HG03342 (cell line): ENCODE measurements at regions not wholly inside any gene's neighbourhood (a gene's known extent, or its start where the extent isn't known, plus 50 kb on each side); places are given as distances from the start of the nearest gene placed in this dataset.
"Not testable (repeated sequence)": the region's sequence is repeated elsewhere in the genome, so short reads cannot be mapped to it uniquely, and the experiment has no call there.

Experiments used
- ATAC-seq: cut with Tn5 transposase; IDR thresholded peaks from one replicate; pipeline ENCODE4 v1.9.1; 2021; ENCODE audit warnings: mild to moderate bottlenecking, moderate library complexity; ENCODE audit not compliant: unreplicated experiment

DNA sequence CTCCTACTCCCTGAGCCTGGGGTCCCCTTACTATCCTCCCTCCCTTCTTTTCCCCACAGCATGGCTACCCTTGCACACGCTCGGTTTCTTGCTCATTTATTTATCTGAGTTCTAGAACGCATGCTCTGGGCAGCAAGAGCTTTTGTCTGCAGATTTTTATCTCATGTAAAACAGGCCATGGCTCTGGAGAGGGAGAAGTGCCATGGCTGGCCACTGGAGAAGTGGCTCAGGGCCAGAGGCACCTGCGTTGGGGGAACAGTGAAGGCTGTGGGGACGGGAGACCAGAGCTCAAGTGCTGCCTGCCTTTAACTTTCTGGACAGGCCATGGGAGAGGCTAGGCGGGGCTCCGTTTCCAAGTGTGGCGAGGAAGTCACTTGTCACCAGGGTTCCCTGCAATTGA lies 177.7 kb upstream of the SULF2 start:
- no peak for ATAC-seq

DNA sequence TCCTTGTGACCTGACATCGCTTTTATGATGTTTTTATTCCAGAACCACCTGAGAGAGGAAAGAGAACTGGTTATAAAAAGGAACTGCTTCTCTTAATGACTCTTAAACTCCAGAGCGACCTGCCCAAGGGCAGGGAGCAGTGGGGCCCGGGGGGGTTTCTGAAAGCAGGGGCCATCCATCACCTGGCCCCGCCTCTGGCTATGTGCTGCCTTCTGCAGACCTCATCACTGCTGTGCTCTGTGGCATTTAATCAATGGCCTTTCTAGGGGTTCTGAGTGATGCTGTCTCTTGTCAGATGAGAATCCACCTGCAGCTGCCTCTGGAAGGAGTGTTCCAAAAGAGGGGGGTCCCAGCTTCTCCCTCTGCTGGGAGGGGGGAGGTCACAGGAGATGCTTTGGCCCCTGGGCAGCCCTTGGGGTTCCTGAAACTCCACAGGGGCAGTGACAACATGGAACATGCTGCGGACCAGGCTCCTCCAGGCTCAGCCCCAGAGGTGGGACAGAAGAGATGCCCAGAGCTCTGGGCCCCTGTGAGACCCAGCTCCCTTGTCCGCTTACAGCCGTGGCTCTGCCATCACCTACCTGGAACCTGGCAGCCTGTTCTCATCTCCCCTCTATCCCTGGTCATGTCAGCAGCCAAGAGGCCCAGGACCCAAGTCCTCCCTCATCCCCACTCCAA lies 177.1 kb upstream of the SULF2 start:
- ATAC-seq = no peak

DNA sequence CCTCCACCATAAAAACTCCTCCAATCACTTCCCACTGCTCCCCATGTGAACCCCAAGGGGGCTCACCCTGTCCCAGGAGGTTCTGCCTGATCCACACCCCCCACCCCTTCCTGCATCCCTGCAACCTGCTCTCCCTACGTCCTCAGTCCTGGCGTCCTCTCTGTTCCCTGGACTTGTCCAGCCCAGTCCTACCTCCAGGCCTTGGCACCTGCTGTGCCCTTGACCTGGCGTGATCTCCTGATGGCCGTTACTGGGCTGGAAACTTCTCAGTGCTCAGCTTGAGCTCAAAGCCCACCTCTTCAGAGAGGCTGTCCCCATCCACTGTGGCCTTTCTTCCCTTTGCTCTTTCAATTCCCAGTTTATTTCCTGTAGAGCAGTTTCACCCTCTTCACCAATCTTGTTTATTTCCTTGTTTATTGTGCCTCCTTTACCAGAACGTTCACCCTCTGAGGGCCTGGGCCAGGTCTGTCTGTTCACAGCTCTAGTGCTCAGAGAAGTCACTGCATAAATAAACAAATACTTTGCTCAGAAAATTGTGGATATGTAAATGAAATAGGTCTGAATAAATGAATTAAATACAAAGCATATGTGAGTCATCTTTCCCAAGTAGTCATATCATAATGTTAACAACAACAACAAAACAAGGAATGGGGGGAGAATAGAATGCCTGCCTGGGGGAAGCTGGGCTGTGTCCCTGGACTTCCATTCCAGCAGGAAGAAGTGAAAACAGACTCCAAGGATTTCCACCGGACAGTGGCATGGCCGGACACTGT lies 175.7 kb upstream of the SULF2 start:
- no peak for ATAC-seq

DNA sequence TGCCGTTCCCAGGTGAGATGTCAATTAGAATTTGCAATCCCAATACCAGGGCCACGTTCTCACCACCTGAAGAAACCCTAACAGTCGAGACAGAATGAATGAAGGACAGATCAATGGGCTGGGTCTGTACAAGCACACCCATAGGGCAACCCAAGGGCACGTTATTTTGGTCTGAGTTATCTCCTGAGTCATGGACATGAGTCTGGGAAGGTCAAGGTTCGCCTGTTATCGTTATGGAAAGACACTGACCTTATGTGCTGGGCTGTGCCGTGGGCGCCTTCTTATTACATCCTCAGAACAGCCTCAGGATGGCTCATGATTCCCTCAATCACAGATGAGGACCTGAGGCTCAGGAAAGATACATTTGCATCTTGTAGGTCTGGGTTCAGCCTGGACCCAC lies 175.0 kb upstream of the SULF2 start:
- ATAC-seq = no peak

- ATAC-seq = not testable (repeated sequence)
Observed at GRCh38 chr20:47957989-47958801, 172.9 kb upstream of the SULF2 start.

- ATAC-seq = no peak
Observed at GRCh38 chr20:47957135-47957534, 171.9 kb upstream of the SULF2 start.

GRCh38 chr20:47956268-47956995 lies 171.2 kb upstream of the SULF2 start:
- ATAC-seq = no peak

DNA sequence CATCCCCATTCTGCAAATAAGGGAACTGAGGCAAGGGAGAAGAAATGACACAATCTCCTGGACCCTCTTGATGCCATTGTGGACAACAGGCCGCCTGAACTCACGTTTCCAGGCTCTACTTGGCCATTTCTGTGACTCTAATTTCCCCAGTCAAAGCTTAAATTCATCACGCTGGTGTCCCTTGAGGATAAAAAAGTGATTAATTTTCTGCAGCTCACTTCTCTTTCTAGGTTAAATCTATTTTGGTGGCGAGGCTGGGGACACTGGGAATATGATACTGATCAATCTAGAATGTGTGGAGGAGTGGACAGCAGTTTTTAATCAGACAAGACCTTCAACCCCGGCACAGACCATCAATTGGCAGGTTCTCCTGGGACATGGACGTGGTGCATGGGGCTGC lies 168.2 kb upstream of the SULF2 start:
- no peak for ATAC-seq

DNA sequence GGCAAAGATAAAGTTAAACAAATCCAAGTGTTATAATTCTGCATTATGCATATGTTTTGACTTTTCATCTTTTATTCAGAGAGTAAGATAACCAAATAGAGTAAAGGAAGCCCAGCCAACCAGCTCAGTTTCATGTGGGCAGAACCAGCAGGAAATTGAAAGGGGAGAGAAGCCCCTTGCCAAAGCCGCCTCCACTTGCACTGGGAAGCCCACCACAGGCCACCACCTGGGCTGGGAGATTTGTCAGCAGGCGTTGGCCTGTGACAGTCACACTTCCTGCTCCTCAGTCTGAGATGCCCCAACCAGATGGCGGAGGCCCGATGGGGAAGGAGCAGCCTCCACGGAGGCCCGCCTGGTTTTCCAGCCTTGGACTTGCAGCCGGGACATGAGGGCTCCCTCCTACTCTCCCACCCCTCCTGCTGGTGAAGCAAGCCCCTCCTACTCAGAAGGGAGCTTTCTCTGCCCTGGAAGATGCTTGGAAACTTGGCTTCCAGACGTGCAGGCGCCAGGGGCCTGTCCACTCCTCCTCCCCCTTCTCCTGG lies 166.8 kb upstream of the SULF2 start:
- no peak for ATAC-seq

DNA sequence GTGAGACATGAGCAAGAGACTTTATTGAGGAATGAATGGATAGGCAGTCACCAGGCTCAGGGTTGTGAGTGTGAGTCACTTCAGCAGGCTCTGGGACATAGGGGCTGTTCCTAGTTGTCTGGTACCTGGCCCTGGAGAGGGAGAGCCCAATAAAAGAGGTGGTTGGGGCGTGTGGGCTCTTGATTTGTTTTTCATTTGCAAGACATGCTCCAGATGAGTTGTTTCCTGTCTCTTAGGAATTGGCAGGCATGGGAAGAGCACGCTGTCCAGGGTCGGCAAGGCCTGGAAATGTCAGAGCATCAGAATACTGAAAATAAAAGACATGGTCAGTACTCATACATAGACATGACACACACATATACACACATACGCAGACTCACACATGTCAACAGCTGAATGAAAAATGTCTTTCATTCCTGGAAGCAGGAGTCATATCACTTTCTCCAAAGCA lies 166.3 kb upstream of the SULF2 start:
- ATAC-seq = no peak

DNA sequence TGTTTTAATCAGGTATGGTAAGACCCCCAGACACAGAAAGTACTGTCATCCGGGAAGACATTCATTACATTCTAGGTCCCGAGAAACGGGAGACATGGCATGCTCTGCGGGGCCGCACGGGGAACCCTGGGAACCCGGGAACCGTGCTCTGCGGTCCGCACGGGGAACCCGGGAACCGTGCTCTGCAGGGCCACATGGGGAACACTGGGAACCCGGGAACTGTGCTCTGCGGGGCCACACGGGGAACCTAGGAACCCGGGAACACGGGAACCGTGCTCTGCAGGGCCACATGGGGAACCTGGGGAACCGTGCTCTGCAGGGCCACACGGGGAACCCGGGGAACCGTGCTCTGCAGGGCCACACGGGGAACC lies 165.6 kb upstream of the SULF2 start:
- ATAC-seq = no peak

- no peak for ATAC-seq
Observed at GRCh38 chr20:47950124-47950912, 165.0 kb upstream of the SULF2 start.

- ATAC-seq = no peak
Observed at GRCh38 chr20:47949230-47949629, 163.9 kb upstream of the SULF2 start.

DNA sequence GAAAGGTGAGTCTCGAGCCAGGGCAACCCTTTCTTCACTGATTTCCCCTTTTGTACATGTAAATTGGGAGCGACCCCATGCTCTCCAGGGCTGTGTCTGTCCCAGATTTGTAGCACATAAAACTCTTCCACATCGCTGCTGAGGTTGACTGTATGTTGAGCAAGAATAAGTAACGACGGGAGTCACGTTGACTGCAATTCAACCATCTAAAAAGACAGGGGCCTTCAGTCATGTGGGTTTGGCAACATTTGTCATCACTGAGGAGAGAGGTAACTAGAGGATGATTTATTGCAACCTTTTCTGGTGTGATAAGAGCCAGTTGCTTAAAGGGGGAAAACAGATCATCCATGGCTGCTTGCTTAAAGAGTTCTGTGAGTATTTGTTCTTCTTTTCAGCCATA lies 159.4 kb upstream of the SULF2 start:
- no peak for ATAC-seq

GRCh38 chr20:47941869-47942268 lies 156.6 kb upstream of the SULF2 start:
- ATAC-seq = no peak

DNA sequence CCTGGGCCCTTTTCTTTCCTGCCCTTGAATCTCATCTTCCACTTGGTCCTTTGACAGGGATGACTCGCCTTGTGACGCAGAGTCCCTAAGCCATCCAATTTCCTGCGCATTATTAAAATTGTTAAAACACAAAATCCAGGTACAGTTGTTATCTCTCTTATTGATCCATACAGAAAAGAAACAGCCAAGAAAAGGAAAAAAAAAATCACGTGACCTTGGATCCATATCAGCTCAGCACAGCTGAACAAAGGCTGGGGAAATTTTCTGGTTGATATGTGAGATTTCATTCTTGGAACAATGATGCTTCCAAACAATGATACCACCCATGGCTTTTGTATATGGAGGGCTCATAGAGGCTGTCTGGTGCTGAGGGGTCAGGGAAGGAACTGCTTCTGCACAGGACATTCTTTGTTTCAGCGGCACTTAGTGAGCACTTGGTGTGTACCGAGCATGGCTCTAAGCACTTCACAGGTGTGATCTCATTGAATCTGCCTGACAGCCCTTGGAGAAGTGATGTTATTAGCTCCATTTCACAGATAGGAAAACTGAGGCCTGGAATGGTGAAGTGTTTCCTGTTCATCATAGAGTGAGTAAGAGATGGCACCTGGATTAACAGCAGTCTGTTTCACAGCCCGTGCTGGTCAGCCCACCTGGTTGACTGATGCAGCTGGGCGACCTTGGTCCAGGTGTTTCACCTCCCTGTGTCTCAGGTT lies 155.0 kb upstream of the SULF2 start:
- no peak for ATAC-seq

DNA sequence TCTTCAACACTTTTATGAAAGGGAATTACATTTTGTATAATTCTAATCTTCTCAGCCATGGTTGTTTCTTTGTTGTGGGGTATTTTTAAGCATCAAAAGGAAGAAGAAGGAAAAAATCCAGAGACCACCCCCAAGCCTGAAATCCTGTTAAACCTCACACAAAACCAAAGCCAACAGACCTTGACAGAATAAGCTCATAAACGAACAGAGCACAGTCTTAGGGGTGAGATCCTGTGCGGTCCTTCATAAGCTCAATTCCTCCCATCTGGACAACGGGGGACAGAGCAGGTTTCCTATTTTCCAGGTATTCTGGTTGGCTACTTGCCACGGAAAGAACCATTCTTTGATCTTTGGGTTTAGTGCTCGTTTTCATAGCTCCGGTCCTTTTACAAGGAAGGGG lies 151.3 kb upstream of the SULF2 start:
- no peak for ATAC-seq

DNA sequence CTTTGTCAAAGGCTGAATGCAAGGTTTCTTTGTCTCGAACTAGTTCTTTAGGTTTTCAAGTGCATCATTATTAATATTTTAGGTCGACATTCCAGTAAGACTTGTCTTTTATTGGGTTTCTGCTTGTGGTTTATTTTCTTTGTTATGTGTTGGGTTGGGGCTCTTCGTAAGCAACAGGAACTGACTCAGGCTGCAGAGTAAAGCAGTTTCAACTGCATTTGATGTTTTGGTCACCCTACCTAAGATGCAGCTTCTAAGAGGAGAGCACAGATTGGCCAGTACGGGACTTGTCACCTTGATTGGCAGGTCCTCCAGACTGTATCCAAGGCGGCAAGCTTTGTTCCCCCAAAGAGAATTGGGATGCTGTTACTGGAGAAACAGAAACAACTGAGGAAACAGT lies 149.5 kb upstream of the SULF2 start:
- no peak for ATAC-seq

DNA sequence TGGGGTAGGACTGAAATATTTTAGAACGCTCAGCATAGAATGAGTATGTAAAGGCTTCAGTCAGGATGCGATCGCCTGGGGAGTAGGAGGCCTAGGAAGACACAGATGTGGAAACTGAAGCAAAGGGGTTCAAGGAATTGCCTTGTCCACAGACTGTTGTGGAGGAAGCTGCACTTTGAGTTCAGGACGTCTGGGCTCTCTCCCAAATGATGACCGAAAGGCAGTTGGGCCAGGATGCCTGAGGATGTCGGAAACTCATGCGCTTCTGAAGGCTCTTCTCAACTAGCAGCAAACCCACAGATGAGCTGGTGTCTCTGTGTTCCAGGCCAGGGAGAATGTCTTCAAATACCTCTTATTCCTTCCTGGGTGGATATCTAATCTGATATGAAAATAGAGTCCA lies 146.2 kb upstream of the SULF2 start:
- no peak for ATAC-seq
